HepG2 (cell line): ENCODE measurements at regions not wholly inside any gene's neighbourhood (a gene's known extent, or its start where the extent isn't known, plus 50 kb on each side); places are given as distances from the start of the nearest gene placed in this dataset.

ENCODE experiments used
- CC2D1A ChIP-seq: sonication (generic); formaldehyde crosslinking; IDR thresholded peaks from 2 replicates; pipeline ENCODE4 v1.8.1; 2023; ENCODE audit warnings: mild to moderate bottlenecking, missing genetic modification reagents
- FOXK1 ChIP-seq: sonication (generic); formaldehyde crosslinking; IDR thresholded peaks from 2 replicates; pipeline ENCODE4 v1.4.0; 2020; ENCODE audit warnings: low read depth, missing genetic modification reagents, borderline replicate concordance
- GRHL1 ChIP-seq: sonication (generic); formaldehyde crosslinking; conservative IDR thresholded peaks from 2 replicates; pipeline ENCODE4 v1.8.0; 2022; ENCODE audit warnings: missing genetic modification reagents
- HOXA7 ChIP-seq: sonication (generic); formaldehyde crosslinking; IDR thresholded peaks from 2 replicates; pipeline ENCODE4 v1.8.1; 2022; ENCODE audit warnings: mild to moderate bottlenecking, missing genetic modification reagents, moderate library complexity
- KLF6 ChIP-seq: IDR thresholded peaks from 2 replicates; pipeline ENCODE4 v1.8.0; 2016; ENCODE audit warnings: missing biosample characterization, missing genetic modification reagents
- MBNL3 ChIP-seq: fragments of 250-450 bp; sonication (Bioruptor Pico); conservative IDR thresholded peaks from 2 replicates; pipeline ENCODE4 v1.8.0; 2022; ENCODE audit warnings: mild to moderate bottlenecking, inconsistent platforms
- MXD4 ChIP-seq: IDR thresholded peaks from 2 replicates; pipeline ENCODE4 v1.6.1; 2016; ENCODE audit warnings: mild to moderate bottlenecking, missing biosample characterization, missing genetic modification reagents
- NFKB2 ChIP-seq: sonication (generic); formaldehyde crosslinking; IDR thresholded peaks from 2 replicates; pipeline ENCODE4 v1.4.0; 2020; ENCODE audit warnings: missing genetic modification reagents, borderline replicate concordance
- PAF1 ChIP-seq: IDR thresholded peaks from 2 replicates; pipeline ENCODE4 v1.6.1; 2016; ENCODE audit warnings: missing genetic modification reagents, missing compliant biosample characterization
- REPIN1 ChIP-seq: sonication (generic); formaldehyde crosslinking; IDR thresholded peaks from 2 replicates; pipeline ENCODE4 v1.8.0; 2022; ENCODE audit warnings: missing genetic modification reagents, low read depth, mild to moderate bottlenecking, borderline replicate concordance
- RFXAP ChIP-seq: sonication (generic); formaldehyde crosslinking; IDR thresholded peaks from 2 replicates; pipeline ENCODE4 v1.4.0; 2020; ENCODE audit warnings: missing genetic modification reagents, borderline replicate concordance
- SATB2 ChIP-seq: sonication (generic); formaldehyde crosslinking; IDR thresholded peaks from 2 replicates; pipeline ENCODE4 v1.5.0; 2020; ENCODE audit warnings: missing genetic modification reagents
- SNAI1 ChIP-seq: sonication (generic); formaldehyde crosslinking; IDR thresholded peaks from 2 replicates; pipeline ENCODE4 v1.5.0; 2020; ENCODE audit warnings: mild to moderate bottlenecking, missing genetic modification reagents, borderline replicate concordance
- SNAPC2 ChIP-seq: sonication (generic); formaldehyde crosslinking; IDR thresholded peaks from 2 replicates; pipeline ENCODE4 v1.8.1; 2022; ENCODE audit warnings: mild to moderate bottlenecking, missing genetic modification reagents
- TEF ChIP-seq: sonication (generic); formaldehyde crosslinking; IDR thresholded peaks from 2 replicates; pipeline ENCODE4 v1.5.0; 2020; ENCODE audit warnings: missing genetic modification reagents
- TIGD3 ChIP-seq: sonication (generic); formaldehyde crosslinking; IDR thresholded peaks from 2 replicates; pipeline ENCODE4 v1.5.1; 2020; ENCODE audit warnings: mild to moderate bottlenecking, missing genetic modification reagents, borderline replicate concordance
- TRIM24 ChIP-seq: sonication (generic); formaldehyde crosslinking; IDR thresholded peaks from 2 replicates; pipeline ENCODE4 v1.8.0; 2022; ENCODE audit warnings: mild to moderate bottlenecking, missing genetic modification reagents
- TSC22D2 ChIP-seq: sonication (generic); formaldehyde crosslinking; IDR thresholded peaks from 2 replicates; pipeline ENCODE4 v1.5.1; 2020; ENCODE audit warnings: missing genetic modification reagents, mild to moderate bottlenecking, borderline replicate concordance
- YEATS4 ChIP-seq: sonication (generic); formaldehyde crosslinking; IDR thresholded peaks from 2 replicates; pipeline ENCODE4 v1.4.0; 2020; ENCODE audit warnings: missing genetic modification reagents, borderline replicate concordance
- ZGPAT ChIP-seq: IDR thresholded peaks from 2 replicates; pipeline ENCODE4 v1.6.1; 2016; ENCODE audit warnings: mild to moderate bottlenecking
- ZNF512 ChIP-seq: sonication (generic); formaldehyde crosslinking; IDR thresholded peaks from 2 replicates; pipeline ENCODE4 v1.4.0; 2020; ENCODE audit warnings: mild to moderate bottlenecking, missing genetic modification reagents
- ZNF737 ChIP-seq: sonication (generic); formaldehyde crosslinking; IDR thresholded peaks from 2 replicates; pipeline ENCODE4 v1.5.0; 2020; ENCODE audit warnings: missing genetic modification reagents, mild to moderate bottlenecking, borderline replicate concordance
- ZSCAN31 ChIP-seq: sonication (generic); formaldehyde crosslinking; IDR thresholded peaks from 2 replicates; pipeline ENCODE4 v1.5.0; 2020; ENCODE audit warnings: low read depth, mild to moderate bottlenecking, missing genetic modification reagents

- TF ChIP-seq TEF (no peak), GRHL1 (CRISPR knock-in tag) (no peak), TIGD3 (CRISPR knock-in tag) (no peak), ZNF737 (CRISPR knock-in tag) (no peak), KLF6 (CRISPR knock-in tag) (no peak), SNAPC2 (CRISPR knock-in tag) (no peak), ZGPAT (peak; percentile 54; the same call in 1 of the 2 replicates), MXD4 (peak; percentile 44; the same call in 1 of the 2 replicates), HOXA7 (CRISPR knock-in tag) (no peak), ZSCAN31 (CRISPR knock-in tag) (no peak), REPIN1 (CRISPR knock-in tag) (no peak; the same call in 1 of the 2 replicates), YEATS4 (CRISPR knock-in tag) (no peak; the same call in 1 of the 2 replicates), RFXAP (CRISPR knock-in tag) (no peak), MBNL3 (CRISPR knock-in tag) (no peak), TRIM24 (CRISPR knock-in tag) (no peak), TSC22D2 (CRISPR knock-in tag) (no peak), PAF1 (CRISPR knock-in tag) (no peak), FOXK1 (CRISPR knock-in tag) (no peak), ZNF512 (CRISPR knock-in tag) (no peak), SNAI1 (no peak), CC2D1A (CRISPR knock-in tag) (no peak), SATB2 (no peak), NFKB2 (peak; percentile 75; the same call in 1 of the 2 replicates)
Observed at GRCh38 chr14:76947078-76947837, 81.2 kb downstream of the IRF2BPL start (continued).
